K562 (cell line): ENCODE measurements at regions not wholly inside any gene's neighbourhood (a gene's known extent, or its start where the extent isn't known, plus 50 kb on each side); places are given as distances from the start of the nearest gene placed in this dataset.
A peak's percentile ranks its signal among the peaks of the same experiment; 100 is the strongest.

Experiments
- ARNT ChIP-seq, 2 experiments: fragments of 450-650 bp; IDR thresholded peaks; 2 replicates each; pipeline ENCODE4 v1.6.1; 2016; ENCODE audit warnings: mild to moderate bottlenecking in 1 of 2
- CHD4 ChIP-seq: fragments of 200-600 bp; sonication (generic); IDR thresholded peaks from 3 replicates; pipeline ENCODE4 v1.6.1; 2012; ENCODE audit warnings: low read depth, mild to moderate bottlenecking, mixed read lengths, low read length, inconsistent platforms; ENCODE audit not compliant: insufficient read depth, insufficient replicate concordance, poor library complexity, severe bottlenecking
- EHMT2 ChIP-seq: fragments of 450-650 bp; IDR thresholded peaks from 2 replicates; pipeline ENCODE4 v1.6.1; 2018; ENCODE audit warnings: antibody characterized with exemption
- FOXA1 ChIP-seq: fragments of 450-650 bp; IDR thresholded peaks from 2 replicates; pipeline ENCODE4 v1.6.1; 2016; ENCODE audit warnings: mild to moderate bottlenecking, borderline replicate concordance
- GTF2F1 ChIP-seq: IDR thresholded peaks from 2 replicates; pipeline ENCODE4 v1.6.1; 2011; ENCODE audit warnings: low read depth, low read length, improper control_type of control experiment
- HDAC6 ChIP-seq: IDR thresholded peaks from 2 replicates; pipeline ENCODE4 v1.6.1; 2012; ENCODE audit warnings: low read depth, mild to moderate bottlenecking, control low read depth, inconsistent platforms, low read length, moderate library complexity
- HLTF ChIP-seq: fragments of 450-650 bp; IDR thresholded peaks from 2 replicates; pipeline ENCODE4 v1.6.1; 2016
- KDM1A ChIP-seq, 2 experiments: fragments of 450-650 bp; IDR thresholded peaks; 2 replicates each; pipeline ENCODE4 v1.6.1; 2016; ENCODE audit warnings: mild to moderate bottlenecking in 2 of 2
- MCM3 ChIP-seq: fragments of 450-650 bp; IDR thresholded peaks from 2 replicates; pipeline ENCODE4 v1.6.1; 2016
- MIER1 ChIP-seq: fragments of 450-650 bp; IDR thresholded peaks from 2 replicates; pipeline ENCODE4 v1.6.1; 2016; ENCODE audit warnings: antibody characterized with exemption, mild to moderate bottlenecking, low read depth
- MTA1 ChIP-seq: fragments of 450-650 bp; IDR thresholded peaks from 2 replicates; pipeline ENCODE4 v1.6.1; 2017; ENCODE audit warnings: borderline replicate concordance
- NCOR1 ChIP-seq: fragments of 450-650 bp; IDR thresholded peaks from 2 replicates; pipeline ENCODE4 v1.6.1; 2016; ENCODE audit warnings: mild to moderate bottlenecking, moderate library complexity
- NELFE ChIP-seq: IDR thresholded peaks from 2 replicates; pipeline ENCODE4 v1.6.1; 2011; ENCODE audit warnings: mild to moderate bottlenecking; ENCODE audit not compliant: insufficient read depth, insufficient read length
- NKRF ChIP-seq: fragments of 450-650 bp; IDR thresholded peaks from 2 replicates; pipeline ENCODE4 v1.6.1; 2016; ENCODE audit warnings: borderline replicate concordance
- PHF21A ChIP-seq: fragments of 450-650 bp; IDR thresholded peaks from 2 replicates; pipeline ENCODE4 v1.6.1; 2017; ENCODE audit warnings: low read depth, borderline replicate concordance
- PURB ChIP-seq: sonication (generic); formaldehyde crosslinking; IDR thresholded peaks from 2 replicates; pipeline ENCODE4 v1.9.0; 2021; ENCODE audit warnings: low read depth, mild to moderate bottlenecking, missing genetic modification reagents
- PYGO2 ChIP-seq: fragments of 450-650 bp; IDR thresholded peaks from 2 replicates; pipeline ENCODE4 v1.6.1; 2016; ENCODE audit warnings: mild to moderate bottlenecking, missing genetic modification characterization, moderate library complexity, missing compliant biosample characterization
- SLC30A9 ChIP-seq: fragments of 250-450 bp; sonication (Bioruptor Pico); IDR thresholded peaks from 2 replicates; pipeline ENCODE4 v1.8.0; 2022; ENCODE audit warnings: mild to moderate bottlenecking, moderate library complexity
- SMARCA5 ChIP-seq: fragments of 450-650 bp; IDR thresholded peaks from 2 replicates; pipeline ENCODE4 v1.6.1; 2016
- STAT5A ChIP-seq: IDR thresholded peaks from 2 replicates; pipeline ENCODE4 v1.6.1; 2012; ENCODE audit warnings: low read length, inconsistent platforms, borderline replicate concordance
- STAT5B ChIP-seq: fragments of 250-450 bp; sonication (Bioruptor Pico); IDR thresholded peaks from 2 replicates; pipeline ENCODE4 v1.8.0; 2021; ENCODE audit warnings: mild to moderate bottlenecking, inconsistent platforms
- TCF7L2 ChIP-seq: fragments of 150-350 bp; IDR thresholded peaks from 2 replicates; pipeline ENCODE4 v1.6.1; 2016; ENCODE audit warnings: low read depth, mild to moderate bottlenecking, low read length, moderate library complexity
- THRB ChIP-seq: fragments of 450-650 bp; formaldehyde crosslinking; conservative IDR thresholded peaks from 2 replicates; pipeline ENCODE4 v1.4.0; 2022; ENCODE audit warnings: mild to moderate bottlenecking, missing genetic modification characterization
- TSC22D4 ChIP-seq: fragments of 450-650 bp; IDR thresholded peaks from 2 replicates; pipeline ENCODE4 v1.6.1; 2016; ENCODE audit warnings: missing genetic modification characterization, missing biosample characterization, control low read depth
- YY1 ChIP-seq, 3 experiments: IDR thresholded peaks; 2 replicates each; pipeline ENCODE4 v1.6.1; 2011; ENCODE audit warnings: low read length in 2 of 3, mild to moderate bottlenecking in 2 of 3, moderate library complexity in 2 of 3, borderline replicate concordance in 1 of 3, control low read depth in 1 of 3, low read depth in 1 of 3; ENCODE audit not compliant: insufficient read depth in 3 of 3, insufficient replicate concordance in 2 of 3, control insufficient read depth in 1 of 3, insufficient read length in 1 of 3; ENCODE audit errors: extremely low read depth in 1 of 3
- ZNF143 ChIP-seq: sonication (generic); formaldehyde crosslinking; IDR thresholded peaks from 2 replicates; pipeline ENCODE4 v1.9.0; 2022; ENCODE audit warnings: mild to moderate bottlenecking, missing genetic modification reagents
- ZNF23 ChIP-seq: fragments of 250-450 bp; sonication (Bioruptor Pico); IDR thresholded peaks from 2 replicates; pipeline ENCODE4 v1.4.0; 2020; ENCODE audit warnings: mild to moderate bottlenecking
- ZNF263 ChIP-seq: sonication (generic); formaldehyde crosslinking; IDR thresholded peaks from 2 replicates; pipeline ENCODE4 v1.8.0; 2022; ENCODE audit warnings: mild to moderate bottlenecking, missing genetic modification reagents, borderline replicate concordance
- ZNF282 ChIP-seq: sonication (generic); formaldehyde crosslinking; IDR thresholded peaks from 2 replicates; pipeline ENCODE4 v1.8.1; 2023; ENCODE audit warnings: missing genetic modification reagents
- ZNF584 ChIP-seq: fragments of 200-800 bp; sonication (Bioruptor generic); IDR thresholded peaks from 2 replicates; pipeline ENCODE4 v1.6.1; 2016; ENCODE audit warnings: low read depth, mild to moderate bottlenecking, missing genetic modification characterization, missing compliant biosample characterization

GRCh38 chr1:23625929-23626535 is 65.6 kb upstream of the RPL11 start (continued):
- TF ChIP-seq MCM3 (no peak), FOXA1 (no peak), PYGO2 (tag) (no peak), ZNF263 (CRISPR knock-in tag) (peak; percentile 95), ZNF23 (CRISPR knock-in tag) (no peak), TSC22D4 (peak; percentile 94), TCF7L2 (no peak), CHD4 (no peak), SMARCA5 (0 out of 2 replicates have a peak, but pooled peaks have one; percentile 18), HLTF (no peak), HDAC6 (no peak), EHMT2 (peak; percentile 90), PURB (CRISPR knock-in tag) (no peak), MTA1 (peak; percentile 62; the same call in 1 of the 2 replicates), STAT5B (CRISPR knock-in tag) (no peak), NCOR1 (no peak), YY1 (IDR thresholded peaks at IDR 0.05; ENCODE audit: borderline replicate concordance in 1 of 3, control insufficient read depth in 1 of 3, extremely low read depth in 1 of 3, insufficient read depth in 3 of 3, insufficient read length in 1 of 3, insufficient replicate concordance in 2 of 3, low read depth in 1 of 3, low read length in 2 of 3) (no peak), STAT5A (no peak), PHF21A (no peak), ZNF282 (CRISPR knock-in tag) (no peak), NELFE (no peak), SLC30A9 (CRISPR knock-in tag) (no peak), MIER1 (0 out of 2 replicates have a peak, but pooled peaks have one; percentile 50), ARNT (IDR thresholded peaks at IDR 0.05) (no peak), ZNF143 (CRISPR knock-in tag) (no peak), NKRF (peak; percentile 23; the same call in 1 of the 2 replicates), GTF2F1 (no peak), KDM1A (IDR thresholded peaks at IDR 0.05) (peak; percentile 96 to 98), ZNF584 (CRISPR knock-in tag) (no peak), THRB (CRISPR knock-in tag) (0 out of 2 replicates have a peak, but pooled peaks have one; percentile 65)
